ENCODE measurements at regions not wholly inside any gene's neighbourhood (a gene's known extent, or its start where the extent isn't known, plus 50 kb on each side); places are given as distances from the start of the nearest gene placed in this dataset.
"Not testable (repeated sequence)": the region's sequence is repeated elsewhere in the genome, so short reads cannot be mapped to it uniquely, and the experiment has no call there.

GRCh38 chr2:153246636-153247035, 231.9 kb downstream of the RPRM start:
- not testable (repeated sequence) for TF ChIP-seq CTCF, POLR2A (IDR thresholded peaks at IDR 0.05)
